ENCODE measurements at regions not wholly inside any gene's neighbourhood (a gene's known extent, or its start where the extent isn't known, plus 50 kb on each side); places are given as distances from the start of the nearest gene placed in this dataset.

DNA sequence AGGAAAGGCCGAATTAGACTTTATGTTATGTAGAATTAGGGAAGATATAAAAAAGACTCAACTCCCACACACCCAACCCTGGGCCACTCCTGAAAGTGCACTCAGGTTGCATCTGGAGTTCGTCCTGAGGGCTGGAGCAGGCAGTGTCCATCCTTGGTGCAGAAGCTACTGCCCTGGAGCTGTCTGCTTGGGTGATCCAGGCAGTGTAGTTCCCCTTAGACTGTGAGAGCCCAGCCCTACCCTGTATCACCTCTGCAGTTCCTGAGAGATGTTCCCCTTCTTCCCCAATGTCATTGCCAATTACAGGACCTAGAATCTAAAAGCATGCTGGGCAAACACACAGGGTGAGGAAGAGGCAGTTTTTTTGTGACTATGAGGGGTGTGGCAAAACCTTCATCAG is 368.3 kb upstream of the ST8SIA4 start:
- no peak for TF ChIP-seq CTCF (IDR thresholded peaks at IDR 0.05; ENCODE audit: low read length)
- no peak for TF ChIP-seq EZH2 (optimal IDR thresholded peaks at IDR 0.05; ENCODE audit: low read depth, low read length)
- no peak for TF ChIP-seq EZH2phosphoT487 (IDR thresholded peaks at IDR 0.05; ENCODE audit: low read length)
